Right atrium auricular region (tissue), 2 donors: ENCODE measurements at regions not wholly inside any gene's neighbourhood (a gene's known extent, or its start where the extent isn't known, plus 50 kb on each side); places are given as distances from the start of the nearest gene placed in this dataset.

Source experiments
- DNase-seq: peaks from one replicate; pipeline ENCODE4 v3.0.0-alpha.2; 2019; ENCODE audit warnings: low spot score
- H3K27ac ChIP-seq, 2 donors: fragments of 200-600 bp; sonication (generic); 1 replicate in 1 of 2; 2 replicates in 1 of 2; pipeline ENCODE4 v1.5.1; 2016 to 2019
- H3K27me3 ChIP-seq, 2 donors: fragments of 200-600 bp; sonication (generic); one replicate each; pipeline versions ENCODE4 v1.5.1 to v1.6.0; 2017 to 2019
- H3K36me3 ChIP-seq: fragments of 200-600 bp; sonication (generic); one replicate; pipeline ENCODE4 v1.5.1; 2016
- H3K4me1 ChIP-seq, 2 donors: fragments of 200-600 bp; sonication (generic); one replicate each; pipeline versions ENCODE4 v1.5.1 to v1.6.0; 2017 to 2019
- H3K4me3 ChIP-seq, 2 donors: fragments of 200-600 bp; sonication (generic); 1 replicate in 1 of 2; 2 replicates in 1 of 2; pipeline ENCODE4 v1.5.1; 2017 to 2019; ENCODE audit warnings: mild to moderate bottlenecking in 1 of 2, moderate library complexity in 1 of 2
- H3K9me3 ChIP-seq, 2 donors: fragments of 200-600 bp; sonication (generic); one replicate each; pipeline ENCODE4 v1.5.1; 2019
- TF ChIP-seq, protein P1 (sequence below), 2 donors: fragments of 200-600 bp; sonication (generic); IDR thresholded peaks; one replicate each; pipeline ENCODE4 v1.5.1; 2019; ENCODE audit warnings: antibody characterized with exemption in 2 of 2

DNA sequence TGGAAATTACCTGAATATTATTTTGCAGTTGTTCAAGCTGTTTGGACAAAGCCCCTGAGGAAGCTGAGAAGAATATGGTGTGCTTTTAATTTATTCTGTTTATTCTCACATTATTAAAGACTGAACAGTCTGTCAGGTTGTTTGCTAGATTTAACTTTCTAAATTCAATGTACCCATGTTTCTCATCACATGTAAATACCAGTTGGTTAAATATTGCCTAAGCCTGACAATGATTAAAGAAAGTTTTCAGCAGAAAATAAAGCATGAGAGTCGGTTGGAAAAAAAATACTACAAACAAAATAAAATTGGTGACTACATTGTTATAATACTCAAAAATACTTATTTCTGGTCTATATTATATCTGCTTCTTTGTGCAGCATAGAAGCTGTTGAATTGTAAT lies 1974.7 kb downstream of the ARAP2 start:
- Histone ChIP-seq H3K36me3 (no peaks in the 10 kb centered on the region), H3K9me3 (no peaks in the 10 kb centered on the region), H3K4me3 (no peak overlapping the region), H3K4me1 (no peaks in the 10 kb centered on the region), H3K27me3 (no peaks in the 10 kb centered on the region), H3K27ac (no peak overlapping the region)
- TF ChIP-seq, protein P1, sequence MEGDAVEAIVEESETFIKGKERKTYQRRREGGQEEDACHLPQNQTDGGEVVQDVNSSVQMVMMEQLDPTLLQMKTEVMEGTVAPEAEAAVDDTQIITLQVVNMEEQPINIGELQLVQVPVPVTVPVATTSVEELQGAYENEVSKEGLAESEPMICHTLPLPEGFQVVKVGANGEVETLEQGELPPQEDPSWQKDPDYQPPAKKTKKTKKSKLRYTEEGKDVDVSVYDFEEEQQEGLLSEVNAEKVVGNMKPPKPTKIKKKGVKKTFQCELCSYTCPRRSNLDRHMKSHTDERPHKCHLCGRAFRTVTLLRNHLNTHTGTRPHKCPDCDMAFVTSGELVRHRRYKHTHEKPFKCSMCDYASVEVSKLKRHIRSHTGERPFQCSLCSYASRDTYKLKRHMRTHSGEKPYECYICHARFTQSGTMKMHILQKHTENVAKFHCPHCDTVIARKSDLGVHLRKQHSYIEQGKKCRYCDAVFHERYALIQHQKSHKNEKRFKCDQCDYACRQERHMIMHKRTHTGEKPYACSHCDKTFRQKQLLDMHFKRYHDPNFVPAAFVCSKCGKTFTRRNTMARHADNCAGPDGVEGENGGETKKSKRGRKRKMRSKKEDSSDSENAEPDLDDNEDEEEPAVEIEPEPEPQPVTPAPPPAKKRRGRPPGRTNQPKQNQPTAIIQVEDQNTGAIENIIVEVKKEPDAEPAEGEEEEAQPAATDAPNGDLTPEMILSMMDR (IDR thresholded peaks at IDR 0.05) = no peak
- no peak for DNase-seq

DNA sequence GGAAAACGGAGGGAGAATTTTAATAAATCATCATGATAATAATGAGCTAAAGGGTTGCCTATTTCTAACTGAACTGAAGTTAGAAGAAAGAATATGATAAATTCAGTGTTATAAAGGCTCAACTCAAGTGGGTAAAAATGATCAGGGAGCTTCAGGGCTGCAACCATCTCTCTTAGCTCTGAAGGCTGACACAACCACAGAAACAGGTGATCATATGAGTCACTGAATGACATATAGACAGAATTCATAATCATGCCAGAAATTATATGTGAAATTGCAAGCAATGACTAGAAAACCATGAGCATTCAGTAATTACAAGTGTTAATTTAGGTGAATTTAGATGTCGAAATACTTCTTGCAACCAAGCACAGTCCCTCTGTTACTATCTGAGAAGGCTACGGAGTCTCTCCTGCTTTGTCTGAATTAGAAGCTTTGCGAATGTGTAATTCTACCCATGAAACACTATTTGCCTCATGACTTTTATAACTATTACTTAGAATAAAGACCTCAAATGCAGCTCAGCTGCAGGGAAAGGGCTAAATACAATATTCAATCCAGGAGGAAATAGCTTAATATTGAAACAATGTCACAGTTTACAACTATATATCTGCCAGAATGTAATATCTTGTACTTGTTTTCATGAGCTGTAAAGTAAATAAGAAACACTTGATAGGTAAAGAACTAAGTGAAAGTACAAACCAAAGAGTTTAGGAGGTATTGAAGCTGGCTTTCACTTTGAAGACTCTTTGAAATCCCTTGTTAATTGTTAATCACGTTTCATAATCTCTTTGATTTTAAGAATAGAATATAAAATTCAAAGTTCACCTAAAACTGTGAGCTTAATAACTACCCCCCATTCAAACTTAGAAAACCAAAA lies 1972.6 kb downstream of the ARAP2 start:
- TF ChIP-seq, protein P1 (IDR thresholded peaks at IDR 0.05) = no peak
- H3K4me3 ChIP-seq = no peak overlapping the region
- no peak overlapping the region for H3K27ac ChIP-seq
- H3K4me1 ChIP-seq = no peaks in the 10 kb centered on the region
- no peaks in the 10 kb centered on the region for H3K36me3 ChIP-seq
- DNase-seq = no peak
- H3K27me3 ChIP-seq = no peaks in the 10 kb centered on the region
- no peaks in the 10 kb centered on the region for H3K9me3 ChIP-seq

DNA sequence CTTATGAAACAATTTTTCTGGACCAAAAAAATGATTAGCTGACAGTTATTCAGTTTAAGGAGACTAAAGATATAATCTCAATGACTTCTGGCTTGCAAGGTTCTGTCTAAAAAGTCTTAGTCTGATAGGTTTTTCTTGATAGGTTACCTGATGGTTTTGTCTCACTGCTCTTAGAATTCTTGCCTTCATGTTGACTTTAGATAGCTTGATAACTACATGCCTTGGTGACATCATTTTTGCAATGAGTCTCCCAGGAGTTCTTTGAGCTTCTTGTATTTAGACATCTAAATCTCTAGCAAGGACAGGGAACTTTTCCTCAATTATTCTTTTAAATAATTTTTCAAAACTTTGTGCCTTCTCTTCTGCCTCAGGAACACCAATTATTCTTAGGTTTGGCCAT lies 1965.3 kb downstream of the ARAP2 start:
- no peaks in the 10 kb centered on the region for H3K27me3 ChIP-seq
- no peaks in the 10 kb centered on the region for H3K36me3 ChIP-seq
- H3K4me3 ChIP-seq = no peak overlapping the region
- TF ChIP-seq, protein P1 (IDR thresholded peaks at IDR 0.05) = no peak
- no peaks in the 10 kb centered on the region for H3K4me1 ChIP-seq
- H3K27ac ChIP-seq = no peak overlapping the region
- DNase-seq = no peak
- H3K9me3 ChIP-seq = no peaks in the 10 kb centered on the region

DNA sequence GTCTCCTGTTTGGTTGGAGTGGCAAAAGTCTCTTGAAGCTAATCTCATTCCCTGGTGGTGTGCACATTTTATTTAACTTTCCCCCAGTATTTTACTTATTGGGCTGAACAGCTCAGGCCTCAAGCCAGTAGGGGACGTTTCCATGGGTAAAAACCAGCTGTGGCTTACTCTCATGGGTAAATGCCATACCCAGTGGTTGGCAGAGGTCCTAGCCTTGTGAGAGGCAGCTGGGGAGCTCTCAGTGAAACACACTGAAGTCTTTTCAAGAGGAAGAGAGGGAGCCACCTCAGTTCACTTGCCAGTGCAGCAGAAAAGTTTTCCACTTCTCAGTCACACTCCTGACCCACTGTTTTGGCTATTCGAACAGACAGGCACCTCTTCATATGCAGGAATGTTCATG lies 1964.2 kb downstream of the ARAP2 start:
- Histone ChIP-seq H3K36me3 (no peaks in the 10 kb centered on the region), H3K4me3 (no peak overlapping the region), H3K4me1 (no peaks in the 10 kb centered on the region), H3K27me3 (no peaks in the 10 kb centered on the region), H3K9me3 (no peaks in the 10 kb centered on the region), H3K27ac (no peak overlapping the region)
- DNase-seq = no peak
- TF ChIP-seq, protein P1 (IDR thresholded peaks at IDR 0.05) = no peak

DNA sequence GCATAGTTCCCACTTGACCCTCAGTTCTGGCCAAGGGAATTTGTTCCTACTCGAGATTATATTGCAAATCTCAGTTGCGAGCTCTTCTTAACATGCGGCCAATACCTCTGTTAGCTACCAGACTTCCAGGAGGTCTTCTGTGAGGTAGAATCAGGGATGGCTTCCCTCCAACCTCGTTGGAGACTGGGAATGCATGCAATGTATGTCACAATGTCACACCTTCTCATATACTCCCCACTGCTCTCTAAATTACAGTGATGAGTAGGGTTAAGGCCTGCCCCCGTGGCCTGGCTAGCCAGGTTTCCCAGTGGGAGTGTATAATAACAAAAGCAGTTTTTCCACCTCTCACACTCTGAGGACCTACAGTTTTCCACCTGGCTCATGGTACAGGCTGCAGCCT lies 1962.5 kb downstream of the ARAP2 start:
- DNase-seq = no peak
- Histone ChIP-seq H3K36me3 (no peaks in the 10 kb centered on the region), H3K4me3 (no peak overlapping the region), H3K4me1 (no peaks in the 10 kb centered on the region), H3K27me3 (no peaks in the 10 kb centered on the region), H3K9me3 (no peaks in the 10 kb centered on the region), H3K27ac (no peak overlapping the region)
- TF ChIP-seq, protein P1 (IDR thresholded peaks at IDR 0.05) = no peak

DNA sequence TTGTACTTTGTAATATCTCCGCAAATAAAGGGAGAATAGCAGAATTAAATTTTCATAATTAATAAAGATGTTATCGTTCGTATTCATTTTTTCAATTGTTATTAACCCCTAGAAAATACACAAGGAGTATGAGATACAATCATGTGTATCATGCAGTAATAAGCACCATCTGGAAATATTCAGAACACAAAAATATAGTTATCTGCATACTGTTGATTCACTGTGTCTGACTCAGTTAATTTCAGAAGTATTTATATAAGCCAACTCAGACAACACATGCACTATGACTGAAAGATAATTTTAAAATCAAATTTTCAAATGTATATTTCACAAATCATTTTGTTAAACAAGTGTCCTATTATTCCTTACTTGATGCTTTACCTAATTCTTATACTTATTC lies 1954.8 kb downstream of the ARAP2 start:
- H3K27me3 ChIP-seq = no peaks in the 10 kb centered on the region
- no peak for DNase-seq
- H3K36me3 ChIP-seq = no peaks in the 10 kb centered on the region
- H3K4me1 ChIP-seq = no peaks in the 10 kb centered on the region
- no peak overlapping the region for H3K4me3 ChIP-seq
- TF ChIP-seq, protein P1 (IDR thresholded peaks at IDR 0.05) = no peak
- no peaks in the 10 kb centered on the region for H3K9me3 ChIP-seq
- no peak overlapping the region for H3K27ac ChIP-seq
